ENCODE measurements at regions not wholly inside any gene's neighbourhood (a gene's known extent, or its start where the extent isn't known, plus 50 kb on each side); places are given as distances from the start of the nearest gene placed in this dataset.

- no peak overlapping the region for H3K4me3 ChIP-seq (replicated peaks; ENCODE audit: low read depth, low read length)
- TF ChIP-seq CTCF (IDR thresholded peaks at IDR 0.05; ENCODE audit: low read length, missing control alignments): no peak
- no peak for DNase-seq (ENCODE audit: low read depth)
These were observed 241.9 kb downstream of the IL20RB start for GRCh38 chr3:137199678-137200077.

GRCh38 chr3:137201066-137201465 is 243.3 kb downstream of the IL20RB start:
- no peak for TF ChIP-seq CTCF (IDR thresholded peaks at IDR 0.05; ENCODE audit: low read length, missing control alignments)
- no peak for DNase-seq (ENCODE audit: low read depth)
- no peak overlapping the region for H3K4me3 ChIP-seq (replicated peaks; ENCODE audit: low read depth, low read length)

GRCh38 chr3:137202941-137203340 is 245.2 kb downstream of the IL20RB start:
- H3K4me3 ChIP-seq (replicated peaks; ENCODE audit: low read depth, low read length): no peak overlapping the region
- no peak for DNase-seq (ENCODE audit: low read depth)
- TF ChIP-seq CTCF (IDR thresholded peaks at IDR 0.05; ENCODE audit: low read length, missing control alignments): no peak

GRCh38 chr3:137204409-137204808 is 246.6 kb downstream of the IL20RB start:
- TF ChIP-seq CTCF (IDR thresholded peaks at IDR 0.05; ENCODE audit: low read length, missing control alignments): no peak
- no peak for DNase-seq (ENCODE audit: low read depth)
- no peak overlapping the region for H3K4me3 ChIP-seq (replicated peaks; ENCODE audit: low read depth, low read length)

GRCh38 chr3:137205394-137206045 is 247.7 kb downstream of the IL20RB start:
- TF ChIP-seq CTCF (IDR thresholded peaks at IDR 0.05; ENCODE audit: low read length, missing control alignments): no peak

GRCh38 chr3:137207616-137208015 is 249.8 kb downstream of the IL20RB start:
- TF ChIP-seq CTCF (IDR thresholded peaks at IDR 0.05; ENCODE audit: low read length, missing control alignments): no peak
- DNase-seq (ENCODE audit: low read depth): no peak
- H3K4me3 ChIP-seq (replicated peaks; ENCODE audit: low read depth, low read length): no peak overlapping the region

More at GRCh38 chr3:137205394-137206045, 247.7 kb downstream of the IL20RB start:
- no peak overlapping the region for H3K4me3 ChIP-seq (replicated peaks; ENCODE audit: low read depth, low read length)
- DNase-seq (ENCODE audit: low read depth): no peak

GRCh38 chr3:137217733-137218132 is 259.9 kb downstream of the IL20RB start:
- no peak for TF ChIP-seq CTCF (IDR thresholded peaks at IDR 0.05; ENCODE audit: low read length, missing control alignments)
- no peak overlapping the region for H3K4me3 ChIP-seq (replicated peaks; ENCODE audit: low read depth, low read length)
- no peak for DNase-seq (ENCODE audit: low read depth)
